ENCODE measurements at regions not wholly inside any gene's neighbourhood (a gene's known extent, or its start where the extent isn't known, plus 50 kb on each side); places are given as distances from the start of the nearest gene placed in this dataset.

DNA sequence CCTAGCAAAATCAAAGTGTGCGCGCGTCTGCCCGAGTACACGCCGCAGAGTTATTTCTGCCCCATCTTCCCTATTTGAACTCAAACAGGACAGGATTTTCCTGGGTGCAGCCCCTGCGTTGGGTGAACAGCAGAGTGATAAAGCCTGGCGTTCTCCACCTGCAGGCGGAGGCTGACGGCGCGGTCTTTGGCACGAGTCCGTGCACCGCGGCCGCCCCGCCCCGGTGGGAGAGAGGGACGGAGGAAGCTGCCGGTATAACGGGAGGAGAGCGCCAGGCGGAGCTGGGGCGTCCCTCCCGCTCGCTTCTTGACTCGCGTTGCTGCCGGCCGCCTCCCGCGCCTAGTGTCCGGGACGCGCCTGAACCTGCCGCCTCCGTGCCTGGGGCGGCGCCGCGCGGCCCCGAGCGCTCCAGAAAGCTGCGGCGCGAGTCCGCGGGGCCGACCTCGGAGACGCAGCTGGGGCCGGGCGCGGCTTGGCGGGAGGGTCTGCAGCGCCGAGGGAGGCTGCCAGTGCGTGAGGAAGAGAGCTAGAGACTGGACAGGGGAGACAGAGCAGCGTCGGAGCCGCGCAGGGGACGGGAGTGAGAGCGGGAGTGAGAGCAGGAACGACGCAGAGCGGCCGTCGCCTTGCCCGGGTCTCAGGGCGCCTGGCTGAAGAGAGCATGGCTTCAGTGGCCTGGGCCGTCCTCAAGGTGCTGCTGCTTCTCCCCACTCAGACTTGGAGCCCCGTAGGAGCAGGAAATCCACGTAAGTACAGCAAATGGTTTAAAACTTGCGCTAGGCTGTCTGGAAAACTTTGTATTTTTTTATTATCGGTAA lies 66.8 kb upstream of the SPATA31A3 start (continued):
- TF ChIP-seq ZNF687 (CRISPR knock-in tag; IDR thresholded peaks at IDR 0.05) (peak; percentile 40), KLF6 (CRISPR knock-in tag; IDR thresholded peaks at IDR 0.05) (0 out of 2 replicates have a peak, but pooled peaks have one; percentile 30), CTCF (CRISPR knock-in tag; IDR thresholded peaks at IDR 0.05) (0 out of 2 replicates have a peak, but pooled peaks have one; percentile 17), KMT2A (CRISPR knock-in tag; IDR thresholded peaks at IDR 0.05) (0 out of 2 replicates have a peak, but pooled peaks have one; percentile 23), ZBTB2 (CRISPR knock-in tag; IDR thresholded peaks at IDR 0.05; ENCODE audit: low read depth) (0 out of 2 replicates have a peak, but pooled peaks have one; percentile 41), KDM2A (CRISPR knock-in tag; IDR thresholded peaks at IDR 0.05; ENCODE audit: borderline replicate concordance, low read depth) (peak; percentile 74), NFKB2 (CRISPR knock-in tag; IDR thresholded peaks at IDR 0.05; ENCODE audit: borderline replicate concordance) (0 out of 2 replicates have a peak, but pooled peaks have one; percentile 30), SAP130 (CRISPR knock-in tag; IDR thresholded peaks at IDR 0.05; ENCODE audit: low read depth) (peak; percentile 62), GABPB1 (CRISPR knock-in tag; IDR thresholded peaks at IDR 0.05) (peak; percentile 55; the same call in 1 of the 2 replicates)
- TF ChIP-seq, protein P1, sequence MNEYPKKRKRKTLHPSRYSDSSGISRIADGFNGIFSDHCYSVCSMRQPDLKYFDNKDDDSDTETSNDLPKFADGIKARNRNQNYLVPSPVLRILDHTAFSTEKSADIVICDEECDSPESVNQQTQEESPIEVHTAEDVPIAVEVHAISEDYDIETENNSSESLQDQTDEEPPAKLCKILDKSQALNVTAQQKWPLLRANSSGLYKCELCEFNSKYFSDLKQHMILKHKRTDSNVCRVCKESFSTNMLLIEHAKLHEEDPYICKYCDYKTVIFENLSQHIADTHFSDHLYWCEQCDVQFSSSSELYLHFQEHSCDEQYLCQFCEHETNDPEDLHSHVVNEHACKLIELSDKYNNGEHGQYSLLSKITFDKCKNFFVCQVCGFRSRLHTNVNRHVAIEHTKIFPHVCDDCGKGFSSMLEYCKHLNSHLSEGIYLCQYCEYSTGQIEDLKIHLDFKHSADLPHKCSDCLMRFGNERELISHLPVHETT (CRISPR knock-in tag; conservative IDR thresholded peaks at IDR 0.05), result peak; percentile 89
- TF ChIP-seq, protein P2, sequence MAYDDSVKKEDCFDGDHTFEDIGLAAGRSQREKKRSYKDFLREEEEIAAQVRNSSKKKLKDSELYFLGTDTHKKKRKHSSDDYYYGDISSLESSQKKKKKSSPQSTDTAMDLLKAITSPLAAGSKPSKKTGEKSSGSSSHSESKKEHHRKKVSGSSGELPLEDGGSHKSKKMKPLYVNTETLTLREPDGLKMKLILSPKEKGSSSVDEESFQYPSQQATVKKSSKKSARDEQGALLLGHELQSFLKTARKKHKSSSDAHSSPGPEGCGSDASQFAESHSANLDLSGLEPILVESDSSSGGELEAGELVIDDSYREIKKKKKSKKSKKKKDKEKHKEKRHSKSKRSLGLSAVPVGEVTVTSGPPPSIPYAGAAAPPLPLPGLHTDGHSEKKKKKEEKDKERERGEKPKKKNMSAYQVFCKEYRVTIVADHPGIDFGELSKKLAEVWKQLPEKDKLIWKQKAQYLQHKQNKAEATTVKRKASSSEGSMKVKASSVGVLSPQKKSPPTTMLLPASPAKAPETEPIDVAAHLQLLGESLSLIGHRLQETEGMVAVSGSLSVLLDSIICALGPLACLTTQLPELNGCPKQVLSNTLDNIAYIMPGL (CRISPR knock-in tag; IDR thresholded peaks at IDR 0.05; ENCODE audit: borderline replicate concordance in 1 of 2, low read depth in 1 of 2), result peak in 1 of 2 experiments; percentile 22; a peak in 1 of 4 replicates
